Effector memory CD4-positive, alpha-beta T cell (primary cell): ENCODE measurements at regions not wholly inside any gene's neighbourhood (a gene's known extent, or its start where the extent isn't known, plus 50 kb on each side); places are given as distances from the start of the nearest gene placed in this dataset.
"Not testable (repeated sequence)": the region's sequence is repeated elsewhere in the genome, so short reads cannot be mapped to it uniquely, and the experiment has no call there.

ENCODE experiments used
- DNase-seq, 3 donors: peaks; one replicate each; pipeline ENCODE4 v3.0.0-alpha.2; 2020
- H3K27ac ChIP-seq: 2 replicates; pipeline ENCODE4 v1.7.0; 2013; ENCODE audit warnings: mild to moderate bottlenecking, low read length, moderate library complexity; ENCODE audit not compliant: insufficient read depth, poor library complexity, severe bottlenecking
- H3K27me3 ChIP-seq: replicated peaks from 2 replicates; pipeline ENCODE4 v1.7.0; 2013; ENCODE audit warnings: mild to moderate bottlenecking, low read length; ENCODE audit not compliant: insufficient read depth, control insufficient read depth, poor library complexity, severe bottlenecking
- H3K36me3 ChIP-seq: 2 replicates; pipeline ENCODE4 v1.7.0; 2013; ENCODE audit warnings: mild to moderate bottlenecking, low read length, moderate library complexity; ENCODE audit not compliant: control insufficient read depth, insufficient read depth
- H3K4me1 ChIP-seq: 2 replicates; pipeline ENCODE4 v1.7.0; 2013; ENCODE audit warnings: low read length, mild to moderate bottlenecking; ENCODE audit not compliant: control insufficient read depth, insufficient read depth, poor library complexity, severe bottlenecking
- H3K4me3 ChIP-seq: 2 replicates; pipeline ENCODE4 v1.7.0; 2013; ENCODE audit warnings: low read length, low read depth, mild to moderate bottlenecking; ENCODE audit not compliant: insufficient read depth, poor library complexity, severe bottlenecking
- H3K9me3 ChIP-seq: 2 replicates; pipeline ENCODE4 v1.7.0; 2013; ENCODE audit warnings: mild to moderate bottlenecking, low read length, moderate library complexity; ENCODE audit not compliant: control insufficient read depth

DNA sequence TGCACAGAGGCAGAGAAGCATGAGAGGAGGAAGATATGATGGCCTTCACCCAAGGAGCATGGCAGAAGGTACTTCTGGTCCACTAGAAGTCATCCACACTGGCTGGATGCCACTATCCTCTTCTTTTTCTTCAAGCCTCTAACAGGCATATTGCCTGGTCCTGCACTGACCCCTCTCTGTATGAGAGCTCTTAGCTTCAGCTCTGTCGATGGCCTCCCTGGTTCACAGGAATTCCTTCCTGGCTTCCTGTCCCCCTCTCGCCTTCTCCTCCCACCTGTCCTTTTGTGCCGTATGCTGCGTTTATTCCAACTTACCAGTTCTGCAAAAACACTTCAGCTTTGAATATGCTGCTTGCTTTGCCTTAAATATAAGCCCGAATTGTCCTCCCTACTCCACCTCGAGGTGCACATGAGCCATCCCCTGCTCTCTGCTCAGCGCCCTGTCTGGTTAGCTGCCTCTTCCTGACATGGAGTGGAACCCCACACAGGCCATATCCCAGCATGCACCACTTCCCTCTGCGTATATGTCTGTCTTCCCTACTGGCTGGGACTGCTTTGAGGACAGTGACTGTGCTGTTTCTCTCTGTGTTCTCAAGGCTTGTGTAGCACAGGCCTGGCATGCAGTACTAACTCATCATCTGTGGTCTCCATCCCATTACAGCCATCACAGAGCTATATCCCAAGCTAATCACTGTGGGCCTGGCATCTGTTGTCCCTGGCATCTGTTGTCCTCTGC, 474.9 kb downstream of the EIPR1 start:
- Histone ChIP-seq H3K27ac (no peak overlapping the region), H3K9me3 (no peaks in the 10 kb centered on the region), H3K4me1 (no peaks in the 10 kb centered on the region), H3K4me3 (no peak overlapping the region), H3K36me3 (no peaks in the 10 kb centered on the region), H3K27me3 (no peaks in the 10 kb centered on the region)
- DNase-seq: no peak

DNA sequence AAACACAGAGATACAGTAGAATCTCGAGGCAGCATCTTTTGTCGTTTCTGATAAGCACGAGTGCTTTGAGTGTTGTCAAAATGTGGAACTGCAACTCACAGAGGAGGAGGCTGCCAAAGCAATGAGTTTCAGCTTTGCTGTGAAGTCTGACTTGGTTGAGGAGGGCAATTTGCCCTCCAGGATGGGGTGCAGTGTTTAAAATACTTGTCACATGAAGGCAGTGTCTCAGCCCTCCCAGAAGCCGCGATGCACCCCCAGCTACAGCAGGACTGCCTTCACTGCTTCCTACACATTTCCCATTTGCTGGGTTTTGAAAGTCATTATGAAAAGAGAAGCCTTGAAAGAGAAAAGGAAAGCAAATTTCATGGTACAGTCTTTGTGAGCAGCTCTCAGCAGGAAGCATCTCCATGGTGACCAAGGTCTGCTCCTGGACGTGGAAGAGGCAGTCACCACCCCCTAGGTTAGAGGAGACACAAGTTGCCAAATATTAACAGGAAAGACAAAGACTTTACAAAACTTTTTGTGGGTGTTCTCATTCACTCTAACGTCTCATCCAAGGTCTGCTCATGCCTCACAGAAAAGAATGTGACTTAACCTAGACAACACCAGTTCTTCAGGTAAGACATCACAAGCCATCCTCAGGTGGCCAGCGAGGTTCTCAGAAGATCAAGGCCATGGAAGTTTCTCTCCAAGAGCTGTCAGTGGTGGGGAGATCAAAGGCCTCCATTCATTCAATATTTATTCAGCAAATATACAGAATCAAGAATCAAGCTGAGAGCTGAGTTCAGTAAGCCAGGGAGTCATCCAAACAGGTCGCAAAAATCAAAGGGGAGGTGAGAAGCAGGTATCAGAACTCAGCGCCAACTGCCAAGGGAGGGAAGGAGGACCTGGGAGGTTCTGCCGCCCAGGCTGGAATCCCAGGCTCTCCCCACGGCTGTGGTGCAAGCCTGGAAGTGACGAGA, 476.0 kb downstream of the EIPR1 start:
- no peaks in the 10 kb centered on the region for H3K9me3 ChIP-seq
- DNase-seq: no peak
- no peaks in the 10 kb centered on the region for H3K36me3 ChIP-seq
- H3K4me1 ChIP-seq: no peaks in the 10 kb centered on the region
- H3K27ac ChIP-seq: no peak overlapping the region
- H3K27me3 ChIP-seq: no peaks in the 10 kb centered on the region
- H3K4me3 ChIP-seq: no peak overlapping the region

DNA sequence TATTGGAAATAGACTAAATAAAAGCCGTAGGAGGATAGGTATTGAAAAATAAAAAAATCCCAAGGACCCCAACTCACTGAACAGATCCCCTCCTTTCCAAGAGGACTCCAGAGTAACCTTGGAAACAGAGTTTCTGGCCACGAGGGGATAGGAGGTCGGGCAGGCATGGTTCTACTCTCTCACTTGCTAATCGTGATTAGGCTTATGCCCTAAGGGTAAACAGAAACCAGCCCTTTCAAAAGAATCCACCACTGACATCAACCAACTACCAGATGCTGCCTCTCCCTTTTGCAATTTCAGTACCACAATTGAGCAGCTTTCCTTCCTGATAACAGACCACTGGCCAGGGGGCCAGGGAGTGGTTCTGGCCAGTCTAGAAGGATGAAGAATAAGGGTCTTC, 477.8 kb downstream of the EIPR1 start:
- no peak overlapping the region for H3K4me3 ChIP-seq
- DNase-seq: no peak
- H3K27ac ChIP-seq: no peak overlapping the region
- no peaks in the 10 kb centered on the region for H3K36me3 ChIP-seq
- H3K4me1 ChIP-seq: no peaks in the 10 kb centered on the region
- no peaks in the 10 kb centered on the region for H3K27me3 ChIP-seq
- no peaks in the 10 kb centered on the region for H3K9me3 ChIP-seq

DNA sequence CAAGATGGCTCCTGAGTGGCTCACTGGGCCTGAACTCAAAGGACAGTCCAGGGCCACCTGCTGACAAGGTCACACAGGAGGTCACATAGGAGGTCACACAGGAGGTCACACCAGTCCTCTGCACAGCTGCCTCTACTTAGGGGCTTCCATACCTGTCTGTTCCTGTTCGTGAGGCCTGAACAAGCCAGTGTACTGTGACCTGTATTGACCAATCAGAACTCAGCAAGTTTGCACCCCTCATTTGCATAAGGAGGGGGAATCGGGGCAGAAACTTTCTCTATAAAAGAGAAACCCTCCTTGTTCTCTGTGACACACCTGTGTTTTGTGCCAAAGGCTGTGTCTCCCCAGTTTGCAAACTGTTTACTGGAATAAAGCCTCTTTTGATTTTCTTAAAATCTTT, 478.9 kb downstream of the EIPR1 start:
- no peaks in the 10 kb centered on the region for H3K27me3 ChIP-seq
- H3K4me1 ChIP-seq: no peaks in the 10 kb centered on the region
- no peaks in the 10 kb centered on the region for H3K9me3 ChIP-seq
- H3K27ac ChIP-seq: no peak overlapping the region
- no peak overlapping the region for H3K4me3 ChIP-seq
- no peak for DNase-seq
- no peaks in the 10 kb centered on the region for H3K36me3 ChIP-seq

DNA sequence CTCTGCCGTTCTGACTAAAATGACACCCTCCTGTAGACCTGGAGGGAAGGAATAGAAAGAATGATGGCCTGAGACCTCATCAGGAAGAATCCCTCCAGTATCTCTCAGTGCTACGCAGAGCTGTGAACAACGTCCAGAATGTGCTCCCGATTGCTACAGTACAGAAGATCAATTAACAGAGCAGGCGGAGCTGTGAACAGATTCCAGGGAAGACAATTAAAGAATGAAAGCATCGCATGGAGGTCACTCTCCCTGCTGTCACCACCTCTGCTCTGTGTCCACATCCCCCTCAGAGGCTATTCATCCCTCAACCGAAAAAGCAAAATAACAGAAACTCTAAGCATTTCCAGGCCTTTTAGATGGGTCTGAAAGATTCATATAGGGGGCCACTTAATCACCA, 481.0 kb downstream of the EIPR1 start:
- no peaks in the 10 kb centered on the region for H3K27me3 ChIP-seq
- H3K4me1 ChIP-seq: no peaks in the 10 kb centered on the region

DNA sequence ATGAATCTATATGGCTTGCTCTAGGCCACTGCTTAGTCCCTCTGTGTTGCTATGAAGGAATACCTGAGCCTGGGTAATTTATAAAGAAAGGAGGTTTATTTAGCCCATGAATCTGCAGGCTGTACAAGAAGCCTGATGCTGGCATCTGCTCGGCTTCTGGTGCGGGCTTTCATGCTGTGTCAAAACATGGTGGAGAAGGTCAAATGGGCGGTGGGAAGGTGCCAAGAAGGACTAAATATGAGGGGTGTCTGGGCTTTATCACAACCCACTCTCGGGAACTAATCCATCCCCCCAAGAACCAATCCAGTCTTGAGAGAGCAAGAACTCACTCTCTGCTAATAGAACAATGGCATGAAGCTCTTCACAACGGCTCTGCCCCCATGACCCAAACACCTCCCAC, 481.6 kb downstream of the EIPR1 start:
- H3K9me3 ChIP-seq: no peaks in the 10 kb centered on the region
- no peaks in the 10 kb centered on the region for H3K4me1 ChIP-seq
- no peak overlapping the region for H3K4me3 ChIP-seq
- no peaks in the 10 kb centered on the region for H3K27me3 ChIP-seq
- DNase-seq: no peak
- no peaks in the 10 kb centered on the region for H3K36me3 ChIP-seq
- H3K27ac ChIP-seq: no peak overlapping the region

More for the DNA sequence above, 481.0 kb downstream of the EIPR1 start:
- Histone ChIP-seq H3K4me3 (no peak overlapping the region), H3K36me3 (no peaks in the 10 kb centered on the region), H3K9me3 (no peaks in the 10 kb centered on the region), H3K27ac (no peak overlapping the region)
- no peak for DNase-seq

DNA sequence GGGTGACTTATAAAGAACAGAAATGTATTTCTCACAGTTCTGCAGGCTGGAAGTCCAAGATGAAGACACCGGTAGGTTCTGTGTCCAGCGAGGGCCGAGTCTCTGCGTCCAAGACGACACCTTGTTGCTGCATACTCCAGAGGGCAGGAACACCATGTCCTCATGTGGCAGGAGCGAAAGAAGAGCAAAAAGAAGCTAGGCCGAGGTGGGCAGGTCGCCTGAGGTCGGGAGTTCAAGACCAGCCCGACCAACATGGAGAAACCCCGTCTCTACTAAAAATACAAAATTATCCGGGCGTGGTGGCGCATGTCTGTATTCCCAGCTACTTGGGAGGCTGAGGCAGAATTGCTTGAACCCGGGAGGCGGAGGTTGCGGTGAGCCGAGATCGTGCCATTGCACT, 483.6 kb downstream of the EIPR1 start:
- H3K9me3 ChIP-seq, H3K27me3 ChIP-seq, H3K36me3 ChIP-seq, DNase-seq, H3K4me1 ChIP-seq, H3K27ac ChIP-seq, H3K4me3 ChIP-seq: not testable (repeated sequence)

DNA sequence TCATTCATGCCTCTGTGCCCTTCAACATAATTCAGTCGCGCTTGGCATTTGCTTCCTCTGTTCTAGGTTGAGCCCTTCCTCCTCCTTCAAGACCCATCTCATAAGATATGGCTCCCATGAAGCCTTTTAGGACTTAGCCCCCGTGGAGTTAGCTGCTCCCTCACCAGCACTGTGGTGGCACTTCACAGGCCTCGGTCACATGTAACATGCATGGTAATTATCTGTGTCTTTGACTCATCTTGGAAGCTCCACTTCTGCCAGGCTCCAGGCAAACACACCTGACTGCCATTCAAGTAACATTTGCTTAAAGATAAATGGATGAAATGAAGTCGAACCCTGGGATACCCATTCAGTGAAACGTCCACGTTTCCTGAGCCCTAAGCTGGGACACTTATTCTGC, 484.7 kb downstream of the EIPR1 start:
- H3K36me3 ChIP-seq: no peaks in the 10 kb centered on the region
- H3K27ac ChIP-seq: no peak overlapping the region
- no peak overlapping the region for H3K4me3 ChIP-seq
- H3K4me1 ChIP-seq: no peaks in the 10 kb centered on the region
- no peaks in the 10 kb centered on the region for H3K27me3 ChIP-seq
- H3K9me3 ChIP-seq: no peaks in the 10 kb centered on the region
- DNase-seq: no peak

DNA sequence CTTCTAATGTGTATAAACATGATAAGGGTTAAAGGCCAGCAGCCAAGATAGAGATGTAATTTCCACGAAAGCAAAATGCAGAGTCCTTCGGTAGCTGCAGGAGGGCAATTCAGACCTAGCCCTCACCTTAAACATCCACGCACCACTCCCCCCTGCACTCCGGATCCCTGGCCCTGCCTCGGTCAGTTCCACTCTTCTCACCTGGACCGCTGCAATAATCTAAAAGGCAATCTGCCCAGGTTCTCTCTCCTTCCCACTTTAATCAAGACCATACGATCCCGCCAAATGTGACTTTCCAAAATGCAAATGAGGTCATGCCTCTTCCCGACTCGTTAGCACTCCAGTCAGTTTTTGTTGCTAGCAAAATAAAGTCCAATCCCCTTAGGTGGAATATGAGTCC, 485.2 kb downstream of the EIPR1 start:
- no peaks in the 10 kb centered on the region for H3K27me3 ChIP-seq
- H3K4me1 ChIP-seq: no peaks in the 10 kb centered on the region
- H3K9me3 ChIP-seq: no peaks in the 10 kb centered on the region
- no peak overlapping the region for H3K4me3 ChIP-seq
- no peak overlapping the region for H3K27ac ChIP-seq
- no peak for DNase-seq
- H3K36me3 ChIP-seq: no peaks in the 10 kb centered on the region

DNA sequence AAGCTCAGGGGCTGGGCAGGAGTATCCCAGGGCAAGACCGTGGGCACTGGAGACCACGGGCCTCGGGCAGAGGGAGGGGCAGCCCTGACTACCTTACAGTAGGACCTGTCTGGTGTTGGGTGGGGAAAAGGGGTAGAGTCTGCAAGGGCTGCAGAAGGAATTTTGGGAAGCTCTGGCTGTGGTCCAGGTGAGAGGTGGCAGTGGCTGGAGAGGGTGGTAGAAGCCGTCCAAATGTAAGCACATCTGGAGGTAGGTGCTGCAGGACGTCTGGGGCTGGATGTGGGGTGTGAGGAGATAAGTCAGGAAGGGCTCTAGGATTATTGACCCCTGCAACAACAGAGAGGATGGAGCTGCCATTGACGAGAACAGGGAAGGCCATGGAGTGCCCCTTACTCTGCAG, 486.7 kb downstream of the EIPR1 start:
- Histone ChIP-seq H3K4me1 (no peaks in the 10 kb centered on the region), H3K27ac (no peak overlapping the region), H3K4me3 (no peak overlapping the region), H3K27me3 (no peaks in the 10 kb centered on the region), H3K36me3 (no peaks in the 10 kb centered on the region), H3K9me3 (no peaks in the 10 kb centered on the region)
- no peak for DNase-seq
